ENCODE measurements at regions not wholly inside any gene's neighbourhood (a gene's known extent, or its start where the extent isn't known, plus 50 kb on each side); places are given as distances from the start of the nearest gene placed in this dataset.
"Not testable (repeated sequence)": the region's sequence is repeated elsewhere in the genome, so short reads cannot be mapped to it uniquely, and the experiment has no call there.

GRCh38 chr6:150684161-150684560 is 84.5 kb downstream of the PLEKHG1 start:
- DNase-seq = no peak

GRCh38 chr6:150684714-150685459 is 85.2 kb downstream of the PLEKHG1 start:
- no peak for DNase-seq

GRCh38 chr6:150685860-150686259 is 86.2 kb downstream of the PLEKHG1 start:
- no peak for DNase-seq

- no peak for DNase-seq
Measured at GRCh38 chr6:150686566-150686965, 86.9 kb downstream of the PLEKHG1 start.

GRCh38 chr6:150687508-150687907 is 87.8 kb downstream of the PLEKHG1 start:
- no peak for DNase-seq

GRCh38 chr6:150689900-150690590 is 90.4 kb downstream of the PLEKHG1 start:
- DNase-seq = no peak

- DNase-seq = no peak
Measured at GRCh38 chr6:150690681-150691080, 91.0 kb downstream of the PLEKHG1 start.

- DNase-seq = no peak
Measured at GRCh38 chr6:150691463-150691862, 91.8 kb downstream of the PLEKHG1 start.

GRCh38 chr6:150692604-150693003 is 92.9 kb downstream of the PLEKHG1 start:
- DNase-seq = no peak

- no peak for DNase-seq
Measured at GRCh38 chr6:150694889-150695288, 95.2 kb downstream of the PLEKHG1 start.

- DNase-seq = no peak
Measured at GRCh38 chr6:150695652-150696051, 96.0 kb downstream of the PLEKHG1 start.

- DNase-seq = no peak
Measured at GRCh38 chr6:150696190-150696589, 96.5 kb downstream of the PLEKHG1 start.

- not testable (repeated sequence) for DNase-seq
Measured at GRCh38 chr6:150696918-150697317, 97.2 kb downstream of the PLEKHG1 start.

GRCh38 chr6:150697515-150697914 is 97.8 kb downstream of the PLEKHG1 start:
- DNase-seq = no peak

- no peak for DNase-seq
Measured at GRCh38 chr6:150698391-150698790, 98.7 kb downstream of the PLEKHG1 start.

- DNase-seq = no peak
Measured at GRCh38 chr6:150702675-150703074, 103.0 kb downstream of the PLEKHG1 start.

GRCh38 chr6:150704447-150705192 is 104.9 kb downstream of the PLEKHG1 start:
- no peak for DNase-seq

- no peak for DNase-seq
Measured at GRCh38 chr6:150705392-150705791, 105.7 kb downstream of the PLEKHG1 start.

GRCh38 chr6:150710236-150710635 is 110.6 kb downstream of the PLEKHG1 start:
- no peak for DNase-seq

GRCh38 chr6:150711061-150711460 is 111.4 kb downstream of the PLEKHG1 start:
- no peak for DNase-seq

- DNase-seq = no peak
Measured at GRCh38 chr6:150711584-150712504, 112.2 kb downstream of the PLEKHG1 start.

GRCh38 chr6:150712505-150713252 is 113.0 kb downstream of the PLEKHG1 start:
- no peak for DNase-seq
